HG03354 (cell line): ENCODE measurements at regions not wholly inside any gene's neighbourhood (a gene's known extent, or its start where the extent isn't known, plus 50 kb on each side); places are given as distances from the start of the nearest gene placed in this dataset.
"Not testable (repeated sequence)": the region's sequence is repeated elsewhere in the genome, so short reads cannot be mapped to it uniquely, and the experiment has no call there.

Experiments used
- ATAC-seq: cut with Tn5 transposase; IDR thresholded peaks from one replicate; pipeline ENCODE4 v1.9.1; 2021; ENCODE audit warnings: mild to moderate bottlenecking; ENCODE audit not compliant: unreplicated experiment, poor library complexity, severe bottlenecking

GRCh38 chr2:122532481-122532880, 777.0 kb downstream of the TSN start:
- ATAC-seq: no peak

DNA sequence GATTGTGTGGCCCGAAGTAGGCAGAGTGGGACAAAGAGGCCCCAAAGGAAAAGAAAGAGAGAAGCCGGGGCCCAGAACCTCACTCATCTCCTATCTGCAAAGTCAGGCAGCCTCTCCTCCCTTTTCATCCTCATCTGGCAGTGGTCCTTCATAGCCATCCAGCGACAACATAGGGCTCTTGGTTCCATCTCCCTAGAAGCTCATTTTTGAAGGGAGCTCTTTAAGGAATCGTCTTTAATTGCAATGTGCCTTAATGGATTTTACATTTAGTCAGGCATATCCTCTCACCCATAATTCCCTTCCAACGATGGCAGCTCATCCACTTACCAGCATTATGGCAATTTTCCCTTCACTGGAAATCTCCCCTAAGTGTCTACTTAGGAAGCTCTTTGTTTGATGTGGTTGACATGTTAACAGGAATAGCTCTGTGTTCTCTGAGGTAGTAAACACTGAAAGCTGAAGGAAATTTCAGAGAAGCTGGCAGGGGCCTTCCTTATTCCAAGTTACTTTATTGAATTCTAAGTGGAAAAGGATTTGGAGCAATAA, 780.6 kb downstream of the TSN start:
- no peak for ATAC-seq

DNA sequence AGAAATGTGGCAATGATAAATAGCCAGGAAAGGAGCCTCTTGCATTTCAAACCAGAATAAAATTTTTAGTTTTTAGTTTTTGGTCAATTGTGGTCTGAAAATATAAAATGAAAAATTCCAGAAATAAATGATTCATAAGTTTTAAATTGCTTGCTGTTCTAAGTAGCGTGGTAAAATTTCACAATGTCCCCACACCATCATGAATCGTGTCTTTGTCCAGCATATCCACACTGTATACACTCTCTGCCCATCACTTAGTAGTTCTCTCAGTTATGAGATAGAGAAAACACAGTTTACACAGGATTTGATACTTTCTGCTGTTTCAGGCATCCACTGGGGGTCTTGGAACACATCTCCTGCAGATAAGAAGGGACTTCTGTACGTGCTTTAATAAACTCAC, 783.9 kb downstream of the TSN start:
- no peak for ATAC-seq

DNA sequence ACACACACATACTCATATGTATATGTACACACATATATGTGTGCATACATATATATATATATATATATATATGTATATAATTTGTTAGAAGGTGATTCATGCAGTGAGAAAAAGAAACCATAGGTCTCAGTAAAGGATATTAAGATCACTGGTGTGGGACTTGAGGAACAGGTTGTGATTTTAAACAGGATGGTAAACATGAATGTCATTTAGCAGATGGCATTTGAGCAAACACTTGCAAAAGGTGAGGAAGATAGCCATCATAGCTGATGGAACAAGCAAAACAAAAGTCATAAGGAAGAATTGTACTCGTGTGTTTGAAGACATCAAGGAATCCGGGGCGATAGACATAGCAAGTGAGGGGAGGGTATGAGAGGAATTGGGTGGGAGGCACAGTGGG, 784.5 kb downstream of the TSN start:
- no peak for ATAC-seq

DNA sequence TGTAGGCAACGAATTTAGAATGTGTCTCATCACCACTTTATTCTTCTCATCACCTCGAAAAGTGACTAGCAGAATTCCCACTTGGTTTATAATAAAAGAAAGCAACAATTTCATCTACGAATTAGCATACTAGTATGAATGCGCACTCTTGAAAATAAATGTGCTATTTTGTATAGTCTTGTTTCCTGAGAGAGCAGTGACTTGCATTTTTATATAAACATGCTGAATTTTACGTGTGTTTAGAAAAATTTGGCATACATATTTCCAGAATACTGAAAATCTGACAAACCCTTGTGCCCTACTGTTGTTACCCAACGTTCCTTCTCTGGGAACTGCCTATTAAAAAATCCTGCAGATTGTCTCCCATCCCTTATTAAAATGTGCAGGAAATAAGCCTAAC, 786.8 kb downstream of the TSN start:
- no peak for ATAC-seq

GRCh38 chr2:122542646-122543045, 787.2 kb downstream of the TSN start:
- ATAC-seq: no peak

- no peak for ATAC-seq
Measured at GRCh38 chr2:122543815-122544214, 788.4 kb downstream of the TSN start.

DNA sequence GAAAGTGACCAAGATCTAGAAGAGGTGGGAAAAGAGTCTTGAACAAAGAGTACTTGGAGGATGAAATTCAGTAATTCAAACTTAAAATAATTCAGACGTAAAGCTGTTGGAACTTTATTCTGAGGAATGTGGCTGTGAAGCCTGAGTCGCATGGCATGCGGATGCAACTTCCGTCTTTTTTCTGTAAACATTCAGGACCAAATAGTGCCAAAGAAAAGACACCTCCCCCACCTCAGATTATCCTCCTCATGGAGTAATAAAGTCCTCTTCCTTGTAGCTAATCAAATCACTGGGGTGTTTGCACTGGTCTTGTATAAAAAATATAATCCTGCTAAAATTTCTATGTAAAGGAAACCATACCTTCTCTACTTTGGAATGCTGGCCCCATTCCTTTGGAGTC, 790.4 kb downstream of the TSN start:
- ATAC-seq: no peak

GRCh38 chr2:122562775-122563174, 807.3 kb downstream of the TSN start:
- no peak for ATAC-seq

DNA sequence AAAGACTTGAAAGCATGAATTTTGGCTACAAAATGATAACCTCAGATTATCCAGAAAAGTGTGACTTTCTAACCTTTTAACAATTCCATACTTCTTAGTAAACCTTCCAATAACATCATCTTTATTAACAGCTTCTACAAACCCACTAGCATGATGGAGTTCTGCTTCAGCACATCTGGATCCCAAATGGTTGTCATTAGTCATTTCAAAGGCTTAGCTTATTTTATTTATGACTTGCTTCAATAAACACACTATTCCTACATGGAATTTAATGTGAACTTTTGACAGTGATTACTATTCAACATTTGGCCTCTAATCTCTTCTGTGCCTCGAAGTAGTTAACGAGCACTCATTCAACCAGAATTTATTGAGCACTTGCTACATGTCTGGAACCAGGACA, 808.3 kb downstream of the TSN start:
- ATAC-seq: no peak

DNA sequence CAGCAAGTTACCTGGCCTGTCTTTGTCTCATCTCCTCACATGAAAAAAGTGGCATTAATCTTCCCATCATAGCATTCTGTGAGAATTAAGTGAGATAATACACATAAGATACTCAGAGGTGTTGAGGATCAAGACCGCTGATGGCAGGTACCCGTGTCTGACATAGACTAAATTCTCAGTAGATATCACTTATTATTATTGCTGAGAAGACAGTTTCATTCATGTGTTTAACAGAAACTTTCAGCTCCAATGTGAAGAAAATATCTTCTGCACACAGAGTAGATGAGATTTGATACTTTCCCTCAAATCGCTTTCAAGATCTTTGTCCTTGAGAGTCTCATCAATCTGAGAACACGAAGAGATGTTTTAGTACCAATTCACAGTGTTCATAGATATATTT, 809.4 kb downstream of the TSN start:
- no peak for ATAC-seq

- ATAC-seq: no peak
Measured at GRCh38 chr2:122565364-122565763, 809.9 kb downstream of the TSN start.

DNA sequence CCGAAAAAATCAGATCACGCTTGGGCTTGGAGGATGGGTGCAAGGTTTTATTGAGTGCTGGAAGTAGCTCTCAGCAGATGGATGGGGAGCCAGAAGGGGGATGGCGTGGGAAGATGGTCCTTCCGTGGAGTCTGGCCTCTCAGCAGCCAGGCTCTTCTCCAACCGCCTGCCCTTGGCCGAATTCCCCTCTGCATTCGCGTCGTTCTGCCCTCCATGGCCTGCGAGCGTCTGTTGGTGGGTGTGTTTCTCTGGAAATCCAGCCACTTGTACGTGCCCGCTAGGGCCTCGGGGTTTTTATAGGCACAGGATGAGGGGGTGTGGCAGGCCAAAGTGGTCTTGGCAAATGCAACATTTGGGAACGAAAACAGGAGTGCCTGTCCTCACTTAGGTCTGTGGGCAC, 815.2 kb downstream of the TSN start:
- ATAC-seq: no peak

DNA sequence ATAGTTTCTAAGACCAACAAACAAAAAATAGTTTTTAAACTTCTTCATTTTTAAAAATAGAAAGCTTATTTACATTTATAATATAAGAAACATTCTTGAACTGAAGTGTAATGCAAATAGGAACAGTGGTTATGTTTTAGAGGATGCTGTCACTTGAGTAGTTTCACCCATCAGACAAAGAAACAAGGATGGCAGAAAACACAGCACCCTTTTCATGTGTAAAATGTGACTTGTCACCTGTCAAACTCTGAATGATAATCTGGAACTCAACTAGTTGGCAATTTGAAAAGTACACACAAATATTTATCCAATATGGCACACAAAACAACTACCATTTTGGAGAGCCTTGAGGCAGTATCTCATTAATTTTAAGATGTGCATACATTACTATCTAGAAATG, 816.0 kb downstream of the TSN start:
- ATAC-seq: not testable (repeated sequence)

DNA sequence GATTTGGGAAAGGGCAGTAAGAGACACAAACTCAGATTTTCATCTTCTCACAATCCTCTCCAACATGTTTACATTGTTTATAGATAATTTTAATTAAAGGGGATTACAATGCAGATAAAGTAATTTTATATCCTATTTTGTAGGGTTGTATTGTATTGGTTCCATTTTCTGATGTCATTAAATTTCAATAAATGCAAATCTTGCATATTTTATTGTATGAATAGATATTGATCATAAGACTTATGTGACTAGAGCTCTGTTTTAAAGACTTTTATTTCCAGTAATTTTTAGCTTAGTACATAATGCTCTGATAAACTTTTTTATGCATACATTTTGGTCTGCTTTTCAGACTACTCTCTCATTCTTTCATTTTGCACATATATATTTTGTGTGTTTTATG, 819.6 kb downstream of the TSN start:
- no peak for ATAC-seq

DNA sequence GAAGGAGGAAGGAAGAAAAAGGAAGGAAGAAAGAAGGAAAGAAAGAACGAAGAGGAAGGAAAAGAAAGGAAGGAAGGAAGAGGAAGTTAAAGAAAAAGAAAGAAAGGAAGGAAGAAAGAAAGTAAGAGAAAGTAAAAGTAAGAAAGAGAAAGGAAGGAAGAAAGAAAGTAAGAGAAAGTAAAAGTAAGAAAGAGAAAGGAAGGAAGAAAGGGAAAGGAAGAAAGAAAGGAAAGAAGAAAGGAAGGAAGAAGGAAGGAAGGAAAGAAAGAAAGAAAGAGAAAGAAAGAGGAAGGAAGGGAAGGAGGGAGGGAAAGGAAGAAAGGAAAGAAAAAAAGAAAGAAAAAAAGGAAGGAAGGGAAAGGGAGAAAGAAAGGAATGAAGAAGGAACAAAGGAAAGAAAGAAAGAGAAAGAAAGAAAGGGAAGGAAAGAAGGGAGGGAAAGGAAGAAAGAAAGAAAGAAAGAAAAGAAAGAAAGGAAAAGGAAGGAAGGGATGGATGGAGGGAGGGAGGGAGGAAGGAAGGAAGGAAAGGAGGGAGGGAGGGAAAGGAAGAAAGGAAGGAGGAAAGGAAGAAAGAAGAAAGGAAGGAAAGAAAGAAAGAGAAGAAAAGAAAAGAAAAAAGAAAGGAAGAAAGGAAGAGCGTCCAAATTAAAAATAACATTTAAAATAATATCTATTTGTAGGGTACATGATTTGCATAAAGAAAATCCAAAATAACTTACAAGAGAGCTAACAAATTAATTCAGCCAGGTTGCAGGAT, 827.9 kb downstream of the TSN start:
- no peak for ATAC-seq

GRCh38 chr2:122590524-122590923, 835.1 kb downstream of the TSN start:
- no peak for ATAC-seq

DNA sequence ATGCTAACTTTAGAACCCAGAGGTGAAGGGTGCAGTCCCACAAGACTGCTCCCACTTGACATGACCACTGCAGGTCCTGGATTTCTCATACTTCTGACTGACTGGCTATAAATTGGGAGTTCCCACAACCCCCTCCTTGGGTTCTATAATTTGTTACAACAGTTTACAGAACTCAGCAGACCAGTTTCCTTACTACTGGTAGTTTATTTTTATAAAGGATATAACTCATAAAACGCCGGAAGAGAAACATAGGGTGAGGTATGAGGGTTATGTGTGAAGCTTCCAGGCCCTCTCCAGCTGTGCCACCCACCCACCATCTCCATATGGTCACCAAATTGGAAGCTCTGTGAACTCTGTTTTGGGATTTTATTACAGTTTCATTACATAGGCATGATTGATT, 839.6 kb downstream of the TSN start:
- ATAC-seq: no peak

GRCh38 chr2:122596598-122596997, 841.1 kb downstream of the TSN start:
- ATAC-seq: no peak

GRCh38 chr2:122598784-122599183, 843.3 kb downstream of the TSN start:
- ATAC-seq: no peak

DNA sequence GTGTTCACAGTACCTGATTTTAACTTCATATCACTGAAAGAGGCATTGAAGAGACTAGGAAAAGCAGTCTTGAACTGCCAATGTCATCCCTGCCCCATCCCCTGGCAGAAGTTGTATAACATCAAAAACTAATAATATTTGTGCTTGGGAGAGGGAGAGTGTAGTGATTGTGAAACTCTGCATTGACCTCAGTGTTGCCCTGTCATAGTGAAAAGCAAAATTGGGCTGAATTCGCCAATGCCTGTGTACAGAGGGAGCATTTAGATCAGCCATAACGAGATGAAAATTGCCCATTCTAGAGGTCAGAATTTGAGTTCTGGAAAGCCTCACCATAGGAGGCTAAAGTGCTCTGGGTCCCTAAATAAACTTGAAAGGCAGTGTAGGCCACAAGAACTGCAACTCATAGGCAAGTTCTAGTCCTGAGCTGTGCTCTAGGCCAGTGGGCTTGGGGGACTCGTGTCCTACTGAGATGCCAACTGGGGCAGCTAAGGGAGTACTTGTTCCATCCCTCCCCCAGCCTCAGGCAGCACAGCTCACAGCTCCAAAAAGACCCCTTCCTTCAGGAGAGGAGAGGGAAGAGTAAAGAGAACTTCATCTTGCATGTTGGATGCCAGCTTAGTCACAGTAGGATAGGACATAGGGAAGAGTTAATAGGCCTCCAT, 855.6 kb downstream of the TSN start:
- no peak for ATAC-seq
